ENCODE measurements at regions not wholly inside any gene's neighbourhood (a gene's known extent, or its start where the extent isn't known, plus 50 kb on each side); places are given as distances from the start of the nearest gene placed in this dataset.

DNA sequence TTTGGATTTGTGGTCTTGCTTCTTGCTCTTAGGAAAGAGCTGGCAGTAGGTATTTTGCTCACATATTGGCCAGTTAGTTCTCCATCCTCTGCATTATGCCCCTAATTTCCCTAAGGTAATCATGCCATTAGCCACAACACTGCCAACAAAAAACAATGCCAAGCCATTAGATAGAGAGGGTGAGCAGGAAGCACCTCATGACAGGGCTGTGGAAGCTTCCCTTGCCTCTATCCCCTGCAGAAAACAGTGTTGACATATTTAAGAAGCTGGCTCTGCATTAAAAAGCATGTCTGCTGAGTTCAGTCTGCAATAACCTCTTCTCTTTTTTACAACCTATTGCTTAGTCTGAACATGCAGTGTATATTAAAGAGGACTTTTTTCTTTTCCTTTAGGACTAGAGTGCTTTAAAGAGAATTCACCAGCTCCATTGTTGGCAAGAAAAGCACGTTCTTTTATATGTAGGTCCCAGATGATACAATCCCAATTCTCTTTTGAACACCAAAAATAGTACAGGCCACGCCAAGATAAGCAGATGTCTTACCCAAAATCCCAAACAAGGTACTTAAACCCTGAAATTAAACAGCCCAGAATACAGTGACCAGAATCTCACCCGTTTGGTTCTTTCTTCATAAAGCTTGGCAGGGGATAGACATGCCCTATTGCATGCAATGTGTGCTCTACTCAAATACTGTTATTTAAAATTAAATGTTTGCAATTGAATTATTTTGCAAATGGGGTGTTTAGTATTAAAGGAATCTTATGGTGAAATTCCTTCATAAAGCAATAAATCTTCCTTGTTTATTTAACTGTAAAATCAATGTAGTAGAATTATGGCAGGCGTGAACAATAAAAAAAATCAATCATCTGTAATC is 93.7 kb upstream of the UBE3A start:
- TF ChIP-seq, protein P1, sequence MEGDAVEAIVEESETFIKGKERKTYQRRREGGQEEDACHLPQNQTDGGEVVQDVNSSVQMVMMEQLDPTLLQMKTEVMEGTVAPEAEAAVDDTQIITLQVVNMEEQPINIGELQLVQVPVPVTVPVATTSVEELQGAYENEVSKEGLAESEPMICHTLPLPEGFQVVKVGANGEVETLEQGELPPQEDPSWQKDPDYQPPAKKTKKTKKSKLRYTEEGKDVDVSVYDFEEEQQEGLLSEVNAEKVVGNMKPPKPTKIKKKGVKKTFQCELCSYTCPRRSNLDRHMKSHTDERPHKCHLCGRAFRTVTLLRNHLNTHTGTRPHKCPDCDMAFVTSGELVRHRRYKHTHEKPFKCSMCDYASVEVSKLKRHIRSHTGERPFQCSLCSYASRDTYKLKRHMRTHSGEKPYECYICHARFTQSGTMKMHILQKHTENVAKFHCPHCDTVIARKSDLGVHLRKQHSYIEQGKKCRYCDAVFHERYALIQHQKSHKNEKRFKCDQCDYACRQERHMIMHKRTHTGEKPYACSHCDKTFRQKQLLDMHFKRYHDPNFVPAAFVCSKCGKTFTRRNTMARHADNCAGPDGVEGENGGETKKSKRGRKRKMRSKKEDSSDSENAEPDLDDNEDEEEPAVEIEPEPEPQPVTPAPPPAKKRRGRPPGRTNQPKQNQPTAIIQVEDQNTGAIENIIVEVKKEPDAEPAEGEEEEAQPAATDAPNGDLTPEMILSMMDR (IDR thresholded peaks at IDR 0.05; ENCODE audit: insufficient read depth, low read length, poor library complexity, severe bottlenecking): no peak
- TF ChIP-seq EZH2phosphoT487 (conservative IDR thresholded peaks at IDR 0.05; ENCODE audit: low read length): no peak
- H3K9me3 ChIP-seq (ENCODE audit: insufficient read depth, low read length): no peaks in the 10 kb centered on the region; the same call in 1 of the 2 replicates
- no peaks in the 10 kb centered on the region for H3K9me2 ChIP-seq (replicated peaks; ENCODE audit: insufficient read depth, low read length)
- no peak overlapping the region for H3K4me2 ChIP-seq (ENCODE audit: low read depth, low read length, poor library complexity, severe bottlenecking)
- H3K27me3 ChIP-seq (ENCODE audit: low read length): no peaks in the 10 kb centered on the region
- no peak overlapping the region for H2AFZ ChIP-seq (ENCODE audit: low read depth, low read length, severe bottlenecking)
- no peak overlapping the region for H3K4me3 ChIP-seq (ENCODE audit: insufficient read depth, low read length, poor library complexity, severe bottlenecking)
- H3K79me2 ChIP-seq (ENCODE audit: insufficient read depth, low read length): no peaks in the 10 kb centered on the region
- no peak overlapping the region for H3K9ac ChIP-seq (ENCODE audit: low read length)
- H3K27ac ChIP-seq (ENCODE audit: low read depth, low read length): no peak overlapping the region
- no peaks in the 10 kb centered on the region for H3K36me3 ChIP-seq (ENCODE audit: low read length)
- no peaks in the 10 kb centered on the region for H3F3A ChIP-seq (ENCODE audit: insufficient read depth)
- no peaks in the 10 kb centered on the region for H4K20me1 ChIP-seq (ENCODE audit: low read depth, low read length)

DNA sequence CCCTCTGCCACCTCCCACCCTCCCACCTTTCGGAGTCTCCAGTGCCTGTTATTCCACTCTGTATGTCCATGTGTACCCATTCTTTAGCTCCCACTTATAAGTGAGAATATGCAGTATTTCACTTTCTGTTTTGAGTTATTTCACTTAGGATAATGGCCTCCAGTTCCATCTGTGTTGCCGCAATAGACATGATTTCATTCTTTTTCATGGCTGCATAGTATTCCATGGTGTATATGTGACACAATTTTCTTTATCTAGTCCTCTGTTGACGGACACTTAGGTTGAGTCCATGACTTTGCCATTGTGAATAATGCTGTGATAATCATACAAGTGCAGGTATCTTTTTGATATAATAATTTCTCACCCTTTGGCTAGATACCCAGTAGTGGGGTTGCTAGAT is 91.0 kb upstream of the UBE3A start:
- Histone ChIP-seq H3K9ac (ENCODE audit: low read length) (no peak overlapping the region), H3K9me2 (replicated peaks; ENCODE audit: insufficient read depth, low read length) (no peaks in the 10 kb centered on the region), H4K20me1 (ENCODE audit: low read depth, low read length) (no peaks in the 10 kb centered on the region), H3K36me3 (ENCODE audit: low read length) (no peaks in the 10 kb centered on the region), H3K27me3 (ENCODE audit: low read length) (no peaks in the 10 kb centered on the region), H3K4me3 (ENCODE audit: insufficient read depth, low read length, poor library complexity, severe bottlenecking) (no peak overlapping the region), H3F3A (ENCODE audit: insufficient read depth) (no peaks in the 10 kb centered on the region), H2AFZ (ENCODE audit: low read depth, low read length, severe bottlenecking) (no peak overlapping the region), H3K79me2 (ENCODE audit: insufficient read depth, low read length) (no peaks in the 10 kb centered on the region), H3K27ac (ENCODE audit: low read depth, low read length) (no peak overlapping the region), H3K9me3 (ENCODE audit: insufficient read depth, low read length) (no peaks in the 10 kb centered on the region; the same call in 1 of the 2 replicates), H3K4me2 (ENCODE audit: low read depth, low read length, poor library complexity, severe bottlenecking) (no peak overlapping the region)
- no peak for TF ChIP-seq EZH2phosphoT487 (conservative IDR thresholded peaks at IDR 0.05; ENCODE audit: low read length)
- TF ChIP-seq, protein P1 (IDR thresholded peaks at IDR 0.05; ENCODE audit: insufficient read depth, low read length, poor library complexity, severe bottlenecking): no peak

DNA sequence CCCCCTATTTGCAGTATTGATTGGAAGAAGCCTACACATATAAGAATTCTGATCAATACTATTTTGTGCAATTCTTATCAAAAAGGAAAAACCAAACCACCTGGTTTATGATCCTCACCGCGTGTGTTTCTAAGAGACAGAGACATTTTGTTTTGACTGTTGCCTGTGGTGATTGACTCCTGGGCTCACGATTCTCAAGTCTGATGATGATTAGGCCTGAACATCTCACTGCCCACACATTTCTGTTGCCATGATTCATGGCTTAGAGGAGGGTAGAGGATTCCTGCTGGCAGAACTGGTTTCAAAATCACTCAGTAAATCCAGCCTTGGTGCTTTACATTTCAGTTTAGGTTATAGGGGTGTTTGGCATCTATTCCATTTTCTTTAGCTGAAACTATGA is 88.3 kb upstream of the UBE3A start:
- no peak overlapping the region for H2AFZ ChIP-seq (ENCODE audit: low read depth, low read length, severe bottlenecking)
- TF ChIP-seq, protein P1 (IDR thresholded peaks at IDR 0.05; ENCODE audit: insufficient read depth, low read length, poor library complexity, severe bottlenecking): no peak
- TF ChIP-seq EZH2phosphoT487 (conservative IDR thresholded peaks at IDR 0.05; ENCODE audit: low read length): no peak

More for the DNA sequence above, 88.3 kb upstream of the UBE3A start:
- Histone ChIP-seq H3K9me3 (ENCODE audit: insufficient read depth, low read length) (no peaks in the 10 kb centered on the region; the same call in 1 of the 2 replicates), H3K4me2 (ENCODE audit: low read depth, low read length, poor library complexity, severe bottlenecking) (no peak overlapping the region), H3K79me2 (ENCODE audit: insufficient read depth, low read length) (no peaks in the 10 kb centered on the region), H3F3A (ENCODE audit: insufficient read depth) (no peaks in the 10 kb centered on the region), H3K9me2 (replicated peaks; ENCODE audit: insufficient read depth, low read length) (no peaks in the 10 kb centered on the region), H3K9ac (ENCODE audit: low read length) (no peak overlapping the region), H3K27me3 (ENCODE audit: low read length) (no peaks in the 10 kb centered on the region), H3K36me3 (ENCODE audit: low read length) (no peaks in the 10 kb centered on the region), H3K4me3 (ENCODE audit: insufficient read depth, low read length, poor library complexity, severe bottlenecking) (no peak overlapping the region), H4K20me1 (ENCODE audit: low read depth, low read length) (no peaks in the 10 kb centered on the region), H3K27ac (ENCODE audit: low read depth, low read length) (no peak overlapping the region)

Measured in SU-DHL-6 (cell line).